Tibial nerve (tissue), 3 donors: ENCODE measurements at regions not wholly inside any gene's neighbourhood (a gene's known extent, or its start where the extent isn't known, plus 50 kb on each side); places are given as distances from the start of the nearest gene placed in this dataset.

ENCODE experiments used
- CTCF ChIP-seq, 5 experiments: fragments of 200-600 bp in 3 of 5; fragments of 450-650 bp in 2 of 5; sonication (generic) in 3 of 5; IDR thresholded peaks; one replicate each; pipeline ENCODE4 v1.5.1; 2016 to 2019; ENCODE audit warnings: antibody characterized with exemption in 5 of 5, mild to moderate bottlenecking in 3 of 5, moderate library complexity in 2 of 5
- POLR2A ChIP-seq, 2 donors: fragments of 450-650 bp; IDR thresholded peaks; one replicate each; pipeline ENCODE4 v1.6.1; 2017; ENCODE audit warnings: antibody characterized with exemption in 2 of 2, mild to moderate bottlenecking in 2 of 2, moderate library complexity in 2 of 2

- TF ChIP-seq CTCF (IDR thresholded peaks at IDR 0.05), result no peak
- no peak for TF ChIP-seq POLR2A (IDR thresholded peaks at IDR 0.05)
These were observed 875.6 kb downstream of the TFAP2A start for GRCh38 chr6:9539231-9539755.
